ENCODE measurements at regions not wholly inside any gene's neighbourhood (a gene's known extent, or its start where the extent isn't known, plus 50 kb on each side); places are given as distances from the start of the nearest gene placed in this dataset.

GRCh38 chr4:13956947-13957346 lies 329.4 kb upstream of the BOD1L1 start:
- TF ChIP-seq GATA2 (IDR thresholded peaks at IDR 0.05; ENCODE audit: low read depth, low read length) (no peak), GATA3 (IDR thresholded peaks at IDR 0.05; ENCODE audit: low read depth, low read length) (no peak)

Measured in SH-SY5Y (cell line).